PFSK-1 (cell line): ENCODE measurements at regions not wholly inside any gene's neighbourhood (a gene's known extent, or its start where the extent isn't known, plus 50 kb on each side); places are given as distances from the start of the nearest gene placed in this dataset.

Source experiments
- FOXP2 ChIP-seq: optimal IDR thresholded peaks from 2 replicates; pipeline ENCODE3; 2011; ENCODE audit warnings: borderline replicate concordance, control low read depth, inconsistent platforms; ENCODE audit not compliant: insufficient read depth; ENCODE audit errors: extremely low read length, extremely low read depth
- POLR2AphosphoS5 ChIP-seq: IDR thresholded peaks from 2 replicates; pipeline ENCODE4 v1.6.1; 2012; ENCODE audit warnings: low read depth, mild to moderate bottlenecking, control low read depth, low read length, moderate library complexity
- REST ChIP-seq, 2 experiments: IDR thresholded peaks; 2 replicates each; pipeline versions ENCODE4 v1.6.1 to v1.8.0; 2011 to 2012; ENCODE audit warnings: low read depth in 2 of 2, low read length in 2 of 2, control low read depth in 1 of 2, inconsistent platforms in 1 of 2, mild to moderate bottlenecking in 1 of 2, moderate library complexity in 1 of 2; ENCODE audit not compliant: insufficient read depth in 1 of 2
- SIN3A ChIP-seq: IDR thresholded peaks from 2 replicates; pipeline ENCODE4 v1.6.1; 2012; ENCODE audit warnings: mild to moderate bottlenecking, low read length, moderate library complexity, borderline replicate concordance; ENCODE audit not compliant: insufficient read depth
- TAF1 ChIP-seq: IDR thresholded peaks from 2 replicates; pipeline ENCODE4 v1.6.1; 2012; ENCODE audit warnings: low read length, control low read depth, borderline replicate concordance; ENCODE audit not compliant: insufficient read depth

GRCh38 chr14:42368234-42368633, 761.6 kb downstream of the LRFN5 start:
- TF ChIP-seq TAF1 = no peak
- TF ChIP-seq SIN3A = no peak
- no peak for TF ChIP-seq REST (IDR thresholded peaks at IDR 0.05; ENCODE audit: insufficient read depth in 1 of 2, low read depth in 2 of 2, low read length in 2 of 2)
- no peak for TF ChIP-seq POLR2AphosphoS5
- no peak for TF ChIP-seq FOXP2

- TF ChIP-seq POLR2AphosphoS5 (no peak), TAF1 (no peak), SIN3A (no peak), REST (IDR thresholded peaks at IDR 0.05; ENCODE audit: insufficient read depth in 1 of 2, low read depth in 2 of 2, low read length in 2 of 2) (no peak), FOXP2 (no peak)
These were observed 746.6 kb downstream of the LRFN5 start for GRCh38 chr14:42353315-42353714.

- no peak for TF ChIP-seq POLR2AphosphoS5
- no peak for TF ChIP-seq TAF1
These were observed 729.2 kb downstream of the LRFN5 start for GRCh38 chr14:42335918-42336317.

- TF ChIP-seq POLR2AphosphoS5 = no peak
- TF ChIP-seq REST (IDR thresholded peaks at IDR 0.05; ENCODE audit: insufficient read depth in 1 of 2, low read depth in 2 of 2, low read length in 2 of 2) = no peak
- no peak for TF ChIP-seq FOXP2
- TF ChIP-seq SIN3A = no peak
- no peak for TF ChIP-seq TAF1
These were observed 728.3 kb downstream of the LRFN5 start for GRCh38 chr14:42334931-42335330.

- TF ChIP-seq REST (IDR thresholded peaks at IDR 0.05; ENCODE audit: insufficient read depth in 1 of 2, low read depth in 2 of 2, low read length in 2 of 2) = no peak
These were observed 716.8 kb downstream of the LRFN5 start for GRCh38 chr14:42323426-42323825.
